ENCODE measurements at regions not wholly inside any gene's neighbourhood (a gene's known extent, or its start where the extent isn't known, plus 50 kb on each side); places are given as distances from the start of the nearest gene placed in this dataset.

DNA sequence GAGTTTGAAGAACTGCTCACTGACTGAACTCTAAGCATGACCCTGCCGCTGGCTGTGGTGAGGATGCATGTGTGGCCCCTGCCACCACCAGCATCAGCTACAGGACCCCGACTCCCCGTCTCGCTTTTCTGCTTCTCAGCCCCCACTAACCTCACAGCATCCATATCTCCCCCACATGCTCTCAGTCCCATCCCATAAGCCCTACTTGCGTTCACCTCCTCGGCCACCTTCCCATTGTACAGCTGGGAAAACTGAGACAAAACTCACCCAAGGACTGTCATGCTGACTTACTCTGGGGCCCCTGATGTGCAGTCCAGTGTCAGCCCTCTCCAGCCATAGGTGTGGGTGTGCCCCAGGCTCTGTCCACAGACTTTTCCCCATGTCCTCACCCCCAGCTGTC is 104.2 kb upstream of the SH3BP4 start:
- H2AFZ ChIP-seq (ENCODE audit: low read length): no peak overlapping the region
- no peaks in the 10 kb centered on the region for H3K9me2 ChIP-seq (replicated peaks; ENCODE audit: low read depth, low read length)
- H3K4me3 ChIP-seq (ENCODE audit: low read length, poor library complexity, severe bottlenecking): no peak overlapping the region
- TF ChIP-seq, protein P1, sequence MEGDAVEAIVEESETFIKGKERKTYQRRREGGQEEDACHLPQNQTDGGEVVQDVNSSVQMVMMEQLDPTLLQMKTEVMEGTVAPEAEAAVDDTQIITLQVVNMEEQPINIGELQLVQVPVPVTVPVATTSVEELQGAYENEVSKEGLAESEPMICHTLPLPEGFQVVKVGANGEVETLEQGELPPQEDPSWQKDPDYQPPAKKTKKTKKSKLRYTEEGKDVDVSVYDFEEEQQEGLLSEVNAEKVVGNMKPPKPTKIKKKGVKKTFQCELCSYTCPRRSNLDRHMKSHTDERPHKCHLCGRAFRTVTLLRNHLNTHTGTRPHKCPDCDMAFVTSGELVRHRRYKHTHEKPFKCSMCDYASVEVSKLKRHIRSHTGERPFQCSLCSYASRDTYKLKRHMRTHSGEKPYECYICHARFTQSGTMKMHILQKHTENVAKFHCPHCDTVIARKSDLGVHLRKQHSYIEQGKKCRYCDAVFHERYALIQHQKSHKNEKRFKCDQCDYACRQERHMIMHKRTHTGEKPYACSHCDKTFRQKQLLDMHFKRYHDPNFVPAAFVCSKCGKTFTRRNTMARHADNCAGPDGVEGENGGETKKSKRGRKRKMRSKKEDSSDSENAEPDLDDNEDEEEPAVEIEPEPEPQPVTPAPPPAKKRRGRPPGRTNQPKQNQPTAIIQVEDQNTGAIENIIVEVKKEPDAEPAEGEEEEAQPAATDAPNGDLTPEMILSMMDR (conservative IDR thresholded peaks at IDR 0.05; ENCODE audit: low read length): no peak
- no peak for TF ChIP-seq EZH2phosphoT487 (IDR thresholded peaks at IDR 0.05; ENCODE audit: borderline replicate concordance)
- H3F3A ChIP-seq (ENCODE audit: low read depth): no peaks in the 10 kb centered on the region
- H3K4me2 ChIP-seq (ENCODE audit: low read depth, low read length, poor library complexity, severe bottlenecking): no peak overlapping the region
- H4K20me1 ChIP-seq (ENCODE audit: insufficient read depth, low read length, poor library complexity, severe bottlenecking): no peaks in the 10 kb centered on the region
- no peak overlapping the region for H3K9ac ChIP-seq (ENCODE audit: low read depth, low read length, poor library complexity, severe bottlenecking)
- H3K79me2 ChIP-seq (ENCODE audit: insufficient read depth, low read length): no peaks in the 10 kb centered on the region
- H3K36me3 ChIP-seq (ENCODE audit: insufficient read depth, low read length): no peaks in the 10 kb centered on the region
- no peaks in the 10 kb centered on the region for H3K27me3 ChIP-seq (ENCODE audit: insufficient read depth, low read length, poor library complexity, severe bottlenecking)
- no peaks in the 10 kb centered on the region for H3K4me1 ChIP-seq (ENCODE audit: insufficient read depth, low read length, poor library complexity, severe bottlenecking)
- H3K9me3 ChIP-seq (ENCODE audit: insufficient read depth, low read depth, low read length): no peaks in the 10 kb centered on the region

DNA sequence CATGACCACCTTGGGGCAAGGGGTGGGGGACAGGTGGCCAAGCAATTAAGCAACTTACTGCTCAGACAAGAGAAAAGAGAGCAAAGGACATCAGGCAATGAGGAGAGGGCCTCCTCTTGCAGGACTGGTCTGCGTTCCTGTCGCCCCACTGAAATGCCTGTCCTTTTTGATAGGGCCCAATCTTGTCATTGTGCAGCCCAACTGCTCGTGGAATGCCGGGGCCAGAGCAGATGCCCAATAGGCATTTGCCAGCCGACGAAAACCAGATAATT is 104.5 kb upstream of the SH3BP4 start:
- Histone ChIP-seq H3K4me1 (ENCODE audit: insufficient read depth, low read length, poor library complexity, severe bottlenecking) (no peaks in the 10 kb centered on the region), H3F3A (ENCODE audit: low read depth) (no peaks in the 10 kb centered on the region), H3K27me3 (ENCODE audit: insufficient read depth, low read length, poor library complexity, severe bottlenecking) (no peaks in the 10 kb centered on the region), H3K36me3 (ENCODE audit: insufficient read depth, low read length) (no peaks in the 10 kb centered on the region), H2AFZ (ENCODE audit: low read length) (no peak overlapping the region), H3K4me3 (ENCODE audit: low read length, poor library complexity, severe bottlenecking) (no peak overlapping the region), H3K9ac (ENCODE audit: low read depth, low read length, poor library complexity, severe bottlenecking) (no peak overlapping the region), H3K4me2 (ENCODE audit: low read depth, low read length, poor library complexity, severe bottlenecking) (no peak overlapping the region), H3K9me2 (replicated peaks; ENCODE audit: low read depth, low read length) (no peaks in the 10 kb centered on the region), H3K79me2 (ENCODE audit: insufficient read depth, low read length) (no peaks in the 10 kb centered on the region), H3K9me3 (ENCODE audit: insufficient read depth, low read depth, low read length) (no peaks in the 10 kb centered on the region), H4K20me1 (ENCODE audit: insufficient read depth, low read length, poor library complexity, severe bottlenecking) (no peaks in the 10 kb centered on the region)
- TF ChIP-seq, protein P1 (conservative IDR thresholded peaks at IDR 0.05; ENCODE audit: low read length): no peak
- no peak for TF ChIP-seq EZH2phosphoT487 (IDR thresholded peaks at IDR 0.05; ENCODE audit: borderline replicate concordance)

DNA sequence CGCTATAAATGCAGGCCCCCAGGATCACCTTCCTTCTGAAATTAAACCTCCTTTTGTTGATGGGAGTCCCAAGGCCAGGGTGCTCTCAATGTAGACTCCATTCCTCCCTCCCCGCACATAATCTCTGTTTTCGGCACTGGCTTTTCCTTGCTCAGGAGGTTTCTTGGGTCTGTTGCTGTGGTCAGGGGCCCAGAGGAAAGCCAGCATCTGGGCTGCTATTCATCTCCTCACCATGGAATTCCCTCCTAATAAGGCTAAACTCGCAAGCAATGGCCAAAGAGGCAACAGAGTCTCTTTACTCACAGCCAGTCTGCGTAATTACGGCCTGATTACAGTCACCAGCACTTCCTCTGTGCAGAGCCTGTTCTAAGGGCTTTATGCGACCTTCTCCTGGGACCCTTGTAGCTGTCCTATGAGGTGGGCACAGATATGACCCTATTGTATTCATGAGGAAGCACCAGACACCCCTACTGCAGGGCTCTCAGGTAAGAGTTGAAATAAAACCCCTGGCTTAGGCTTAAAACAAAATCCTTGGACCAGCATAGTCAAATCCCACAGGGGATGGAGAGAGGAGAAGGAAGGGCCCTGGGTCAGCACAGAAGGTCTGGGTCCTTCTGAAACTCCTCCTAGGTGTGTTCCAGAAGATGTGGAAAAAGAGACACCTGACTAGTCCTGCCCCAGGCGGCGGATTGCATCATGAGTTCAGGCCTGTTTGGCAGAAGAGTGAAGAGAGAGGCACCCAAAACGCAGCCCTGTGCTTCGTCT is 105.0 kb upstream of the SH3BP4 start:
- no peaks in the 10 kb centered on the region for H3K36me3 ChIP-seq (ENCODE audit: insufficient read depth, low read length)
- H3K27me3 ChIP-seq (ENCODE audit: insufficient read depth, low read length, poor library complexity, severe bottlenecking): no peaks in the 10 kb centered on the region
- H3K9me2 ChIP-seq (replicated peaks; ENCODE audit: low read depth, low read length): no peaks in the 10 kb centered on the region
- H3K4me2 ChIP-seq (ENCODE audit: low read depth, low read length, poor library complexity, severe bottlenecking): no peak overlapping the region
- H3F3A ChIP-seq (ENCODE audit: low read depth): no peaks in the 10 kb centered on the region
- no peaks in the 10 kb centered on the region for H3K9me3 ChIP-seq (ENCODE audit: insufficient read depth, low read depth, low read length)
- H3K79me2 ChIP-seq (ENCODE audit: insufficient read depth, low read length): no peaks in the 10 kb centered on the region
- H3K4me3 ChIP-seq (ENCODE audit: low read length, poor library complexity, severe bottlenecking): no peak overlapping the region
- H3K4me1 ChIP-seq (ENCODE audit: insufficient read depth, low read length, poor library complexity, severe bottlenecking): no peaks in the 10 kb centered on the region
- no peak overlapping the region for H2AFZ ChIP-seq (ENCODE audit: low read length)
- no peaks in the 10 kb centered on the region for H4K20me1 ChIP-seq (ENCODE audit: insufficient read depth, low read length, poor library complexity, severe bottlenecking)
- no peak overlapping the region for H3K9ac ChIP-seq (ENCODE audit: low read depth, low read length, poor library complexity, severe bottlenecking)
- TF ChIP-seq, protein P1 (conservative IDR thresholded peaks at IDR 0.05; ENCODE audit: low read length): no peak
- no peak for TF ChIP-seq EZH2phosphoT487 (IDR thresholded peaks at IDR 0.05; ENCODE audit: borderline replicate concordance)

Measured in Loucy (cell line).